Stomach (tissue), 8 donors: ENCODE measurements at regions not wholly inside any gene's neighbourhood (a gene's known extent, or its start where the extent isn't known, plus 50 kb on each side); places are given as distances from the start of the nearest gene placed in this dataset.
A peak's percentile ranks its signal among the peaks of the same experiment; 100 is the strongest.

Experiments
- DNase-seq, 2 donors: peaks; one replicate each; pipeline versions ENCODE4 v3.0.0 to v3.0.0-alpha.2; 2013 to 2019
- H3K27ac ChIP-seq, 5 donors: fragments of 200-600 bp in 4 of 5; sonication (generic) in 4 of 5; one replicate each; pipeline ENCODE4 v1.5.1; 2013 to 2019; ENCODE audit warnings: mild to moderate bottlenecking in 1 of 5, moderate library complexity in 1 of 5
- H3K27me3 ChIP-seq, 3 donors: fragments of 200-600 bp; sonication (generic); one replicate each; pipeline ENCODE4 v1.5.1; 2017 to 2019; ENCODE audit warnings: mixed run types in 1 of 3
- H3K36me3 ChIP-seq, 4 donors: fragments of 200-600 bp; sonication (generic); 1 replicate in 3 of 4; 2 replicates in 1 of 4; pipeline ENCODE4 v1.5.1; 2016 to 2019
- H3K4me1 ChIP-seq, 4 donors: fragments of 200-600 bp; sonication (generic); one replicate each; pipeline ENCODE4 v1.5.1; 2016 to 2019
- H3K4me3 ChIP-seq, 4 donors: fragments of 200-600 bp; sonication (generic) in 3 of 4; one replicate each; pipeline ENCODE4 v1.5.1; 2016 to 2019; ENCODE audit warnings: mild to moderate bottlenecking in 1 of 4
- H3K9me3 ChIP-seq, 4 donors: fragments of 200-600 bp; sonication (generic); one replicate each; pipeline ENCODE4 v1.5.1; 2016 to 2019
- EP300 ChIP-seq: sonication (generic); formaldehyde crosslinking; IDR thresholded peaks from one replicate; pipeline ENCODE4 v1.6.1; 2017; ENCODE audit warnings: antibody characterized with exemption
- POLR2A ChIP-seq, 4 donors: fragments of 450-650 bp; IDR thresholded peaks; one replicate each; pipeline ENCODE4 v1.6.1; 2016; ENCODE audit warnings: antibody characterized with exemption in 4 of 4, control low read depth in 2 of 4, mild to moderate bottlenecking in 1 of 4, moderate library complexity in 1 of 4
- POLR2AphosphoS5 ChIP-seq, 3 donors: sonication (generic); formaldehyde crosslinking; IDR thresholded peaks; one replicate each; pipeline ENCODE4 v1.6.1; 2016; ENCODE audit warnings: antibody characterized with exemption in 3 of 3
- WGBS, 5 donors: extraction: QIAGEN DNeasy Blood & Tissue Kit in 3 of 5; methylation state at CpG; one replicate each; pipeline versions ENCODE4 v1.1.5 to v1.1.7; 2013 to 2018; 5-methylcytosine and 5-hydroxymethylcytosine counted together
- intact Hi-C: fragments of 100-400 bp; cut with DNase I; formaldehyde crosslinking; loops from one replicate; pipeline ENCODE4 v1.15.1; 2023; ENCODE audit warnings: low total_unique reads
- small RNA-seq, 4 donors: library from RNA; depleted of rRNA; stranded (forward); fragments of <200 nt; gene quantifications; one replicate each; pipeline ENCODE3, GENCODE V24; 2016
- TF ChIP-seq, protein P1 (sequence below), 7 experiments: fragments of 450-650 bp in 4 of 7; fragments of 200-600 bp in 3 of 7; sonication (generic) in 3 of 7; IDR thresholded peaks; one replicate each; pipeline ENCODE4 v1.5.1; 2016 to 2019; ENCODE audit warnings: antibody characterized with exemption in 7 of 7, control low read depth in 2 of 7, mild to moderate bottlenecking in 1 of 7
- donor health status: healthy with polysubstance abuse.
- donor health status: Bipolar disorder and iron deficiency.
- donor health status: healthy.

DNA sequence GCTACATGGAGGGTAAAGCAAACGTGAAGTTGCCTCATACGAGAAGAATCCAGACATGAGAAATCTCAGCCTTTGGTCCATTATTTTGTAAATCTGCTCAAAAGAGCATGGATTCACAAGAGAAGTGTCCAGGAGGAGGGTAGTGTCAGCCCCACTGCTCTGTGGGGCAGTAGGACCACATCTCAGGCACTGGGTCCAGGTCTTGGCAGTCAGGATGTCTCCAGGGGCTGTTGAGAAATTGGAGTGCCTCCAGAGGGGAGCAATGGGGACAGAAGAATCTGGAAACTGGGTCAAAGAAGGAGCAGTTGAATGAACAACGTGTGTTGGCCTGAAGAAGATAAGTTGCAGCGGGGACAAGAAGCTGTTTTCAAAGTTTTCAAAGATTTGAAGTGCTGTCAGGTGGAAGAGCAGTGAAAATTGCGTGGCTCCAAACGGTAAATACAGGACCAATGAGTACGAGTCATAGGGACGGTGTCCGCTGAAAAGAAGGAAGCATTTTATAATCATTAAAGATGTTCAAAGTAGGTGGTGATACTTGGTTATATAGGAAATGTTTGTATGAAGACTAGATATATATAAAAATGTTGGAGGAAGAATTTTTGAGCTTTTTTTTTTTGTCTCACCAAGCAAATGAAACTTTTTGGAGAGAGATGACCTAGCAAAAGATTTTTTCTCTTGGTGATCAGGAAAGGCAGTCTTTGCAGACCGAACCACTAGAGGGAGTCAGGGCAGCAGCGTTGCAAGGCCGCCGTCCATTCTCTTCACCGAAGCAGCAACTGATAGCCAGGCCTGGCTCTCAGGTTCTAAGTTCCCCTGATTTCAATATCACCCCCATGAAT is 57.1 kb upstream of the ZBED3 start:
- Histone ChIP-seq H3K27me3 (no peaks in the 10 kb centered on the region), H3K4me1 (peaks cover 0 to 8% (median 0%) of the 10 kb centered on the region in 4 donors), H3K27ac (no peak overlapping the region), H3K36me3 (no peaks in the 10 kb centered on the region), H3K9me3 (no peaks in the 10 kb centered on the region), H3K4me3 (no peak overlapping the region)
- 42 to 52% (median 48%) methylated on average over 14 of the region's 14 CpGs for WGBS, 5 donors
- intact Hi-C loops: no loop called here
- TF ChIP-seq, protein P1, sequence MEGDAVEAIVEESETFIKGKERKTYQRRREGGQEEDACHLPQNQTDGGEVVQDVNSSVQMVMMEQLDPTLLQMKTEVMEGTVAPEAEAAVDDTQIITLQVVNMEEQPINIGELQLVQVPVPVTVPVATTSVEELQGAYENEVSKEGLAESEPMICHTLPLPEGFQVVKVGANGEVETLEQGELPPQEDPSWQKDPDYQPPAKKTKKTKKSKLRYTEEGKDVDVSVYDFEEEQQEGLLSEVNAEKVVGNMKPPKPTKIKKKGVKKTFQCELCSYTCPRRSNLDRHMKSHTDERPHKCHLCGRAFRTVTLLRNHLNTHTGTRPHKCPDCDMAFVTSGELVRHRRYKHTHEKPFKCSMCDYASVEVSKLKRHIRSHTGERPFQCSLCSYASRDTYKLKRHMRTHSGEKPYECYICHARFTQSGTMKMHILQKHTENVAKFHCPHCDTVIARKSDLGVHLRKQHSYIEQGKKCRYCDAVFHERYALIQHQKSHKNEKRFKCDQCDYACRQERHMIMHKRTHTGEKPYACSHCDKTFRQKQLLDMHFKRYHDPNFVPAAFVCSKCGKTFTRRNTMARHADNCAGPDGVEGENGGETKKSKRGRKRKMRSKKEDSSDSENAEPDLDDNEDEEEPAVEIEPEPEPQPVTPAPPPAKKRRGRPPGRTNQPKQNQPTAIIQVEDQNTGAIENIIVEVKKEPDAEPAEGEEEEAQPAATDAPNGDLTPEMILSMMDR (IDR thresholded peaks at IDR 0.05): peak in 5 of 7 experiments; percentile 60 to 82 (median 79)
- TF ChIP-seq EP300 (no peak), POLR2AphosphoS5 (IDR thresholded peaks at IDR 0.05) (peak in 1 of 3 donors; percentile 68), POLR2A (IDR thresholded peaks at IDR 0.05) (no peak)
- peak; percentile 76 to 93 for DNase-seq

GRCh38 chr5:77140350-77140749 is 53.3 kb upstream of the ZBED3 start:
- Histone ChIP-seq H3K9me3 (no peaks in the 10 kb centered on the region), H3K4me3 (no peak overlapping the region)
- intact Hi-C loops: no loop called here

DNA sequence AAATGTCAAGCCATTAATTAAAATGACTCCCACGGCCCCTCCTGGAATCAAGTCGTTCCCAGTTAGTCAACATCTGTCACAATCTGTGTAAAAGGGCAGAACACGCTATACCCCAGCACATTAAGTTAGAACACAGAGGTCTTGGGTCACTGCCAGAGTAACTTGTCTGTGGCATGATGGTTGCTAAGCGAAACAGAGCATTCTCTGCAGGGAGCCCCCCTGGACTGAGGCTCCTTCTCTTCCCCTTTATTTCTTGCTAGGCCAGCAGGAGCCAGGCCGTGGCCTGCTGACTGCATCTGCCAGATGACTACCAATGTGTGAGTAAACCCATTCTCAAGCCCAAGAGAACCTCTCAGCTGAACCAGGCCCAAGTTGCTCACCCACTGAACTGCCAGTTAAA is 51.9 kb upstream of the ZBED3 start:
- WGBS, 5 donors: 37 to 62% (median 54%) methylated on average over 4 to 5 of the region's 5 CpGs
- Histone ChIP-seq H3K4me3 (no peak overlapping the region), H3K4me1 (peaks cover 0 to 15% (median 9%) of the 10 kb centered on the region in 4 donors), H3K36me3 (no peaks in the 10 kb centered on the region), H3K9me3 (no peaks in the 10 kb centered on the region), H3K27ac (peak overlapping the region in 1 of 5 donors; percentile 35), H3K27me3 (no peaks in the 10 kb centered on the region)
- DNase-seq: peak in 1 of 2 donors; percentile 63
- TF ChIP-seq, protein P1 (IDR thresholded peaks at IDR 0.05): no peak
- TF ChIP-seq POLR2AphosphoS5 (IDR thresholded peaks at IDR 0.05) (peak in 1 of 3 donors; percentile 60), EP300 (peak; percentile 17)
- intact Hi-C loops: loop anchor here (5.0 kb wide), 1 partner anchor 353 kb away; the partner anchor contains the start of gene WDR41

More at GRCh38 chr5:77140350-77140749, 53.3 kb upstream of the ZBED3 start:
- no peak for DNase-seq
- Histone ChIP-seq H3K36me3 (no peaks in the 10 kb centered on the region), H3K27me3 (no peaks in the 10 kb centered on the region), H3K4me1 (peaks cover 0 to 21% (median 9%) of the 10 kb centered on the region in 4 donors), H3K27ac (no peak overlapping the region)
- TF ChIP-seq POLR2A (IDR thresholded peaks at IDR 0.05) (no peak), EP300 (no peak), POLR2AphosphoS5 (IDR thresholded peaks at IDR 0.05) (no peak)
- TF ChIP-seq, protein P1 (IDR thresholded peaks at IDR 0.05): no peak

Small RNA genes in the stretch of these regions (small RNA-seq; reads per million reads assigned to genes)
- 0 reads per million in 4 donors for gene HMGB1P35
